ENCODE measurements at regions not wholly inside any gene's neighbourhood (a gene's known extent, or its start where the extent isn't known, plus 50 kb on each side); places are given as distances from the start of the nearest gene placed in this dataset.

DNA sequence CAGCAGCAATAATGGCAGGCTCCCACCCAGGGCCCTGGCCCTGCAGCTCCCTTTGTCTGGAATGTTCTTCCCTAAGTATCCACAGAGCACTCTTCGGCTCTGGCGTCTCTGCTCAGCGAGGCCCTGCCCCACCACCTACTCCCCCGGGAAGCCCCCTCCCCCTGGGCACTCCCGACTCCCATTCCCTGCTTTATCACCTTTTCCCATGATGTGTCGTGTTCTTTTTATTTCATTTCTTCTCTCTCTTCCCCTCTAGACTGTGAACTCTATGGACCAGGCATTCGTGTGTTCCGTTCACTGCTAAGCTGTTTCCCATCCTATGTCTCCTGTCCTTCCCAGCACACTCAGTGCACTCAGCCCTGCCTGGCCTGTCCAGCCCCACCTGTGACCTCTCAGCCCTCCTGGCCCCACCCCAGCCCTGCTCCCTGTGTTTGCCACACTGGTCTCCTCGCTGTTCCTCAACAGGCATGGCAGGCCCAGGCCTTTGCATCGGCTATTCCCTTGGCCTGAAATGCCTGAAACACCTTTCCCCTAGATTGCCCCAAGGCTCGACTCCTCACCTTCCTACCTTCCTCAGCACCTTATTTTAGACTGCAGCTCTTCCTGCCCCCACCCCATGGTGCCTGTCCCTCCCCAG is 107.4 kb downstream of the TPRA1 start:
- Mint-ChIP-seq H3K36me3 (no peaks in the 10 kb centered on the region), H3K27me3 (peaks cover 4% of the 10 kb centered on the region), H3K9me3 (no peaks in the 10 kb centered on the region), H3K4me3 (no peak overlapping the region), H3K4me1 (ENCODE audit: unreplicated experiment) (no peaks in the 10 kb centered on the region), H3K27ac (no peak overlapping the region)
- DNase-seq (ENCODE audit: extremely low spot score, unreplicated experiment) = peak; percentile 50
- TF ChIP-seq CTCF (conservative IDR thresholded peaks at IDR 0.05) = no peak

- no peaks in the 10 kb centered on the region for H3K27me3 Mint-ChIP-seq
- no peaks in the 10 kb centered on the region for H3K36me3 Mint-ChIP-seq
- H3K4me3 Mint-ChIP-seq = no peak overlapping the region
- no peaks in the 10 kb centered on the region for H3K4me1 Mint-ChIP-seq (ENCODE audit: unreplicated experiment)
- H3K9me3 Mint-ChIP-seq = no peaks in the 10 kb centered on the region
- H3K27ac Mint-ChIP-seq = no peak overlapping the region
- DNase-seq (ENCODE audit: extremely low spot score, unreplicated experiment) = peak; percentile 29
- TF ChIP-seq CTCF (conservative IDR thresholded peaks at IDR 0.05) = no peak
Measured at GRCh38 chr3:127482216-127483004, 108.1 kb downstream of the TPRA1 start.

DNA sequence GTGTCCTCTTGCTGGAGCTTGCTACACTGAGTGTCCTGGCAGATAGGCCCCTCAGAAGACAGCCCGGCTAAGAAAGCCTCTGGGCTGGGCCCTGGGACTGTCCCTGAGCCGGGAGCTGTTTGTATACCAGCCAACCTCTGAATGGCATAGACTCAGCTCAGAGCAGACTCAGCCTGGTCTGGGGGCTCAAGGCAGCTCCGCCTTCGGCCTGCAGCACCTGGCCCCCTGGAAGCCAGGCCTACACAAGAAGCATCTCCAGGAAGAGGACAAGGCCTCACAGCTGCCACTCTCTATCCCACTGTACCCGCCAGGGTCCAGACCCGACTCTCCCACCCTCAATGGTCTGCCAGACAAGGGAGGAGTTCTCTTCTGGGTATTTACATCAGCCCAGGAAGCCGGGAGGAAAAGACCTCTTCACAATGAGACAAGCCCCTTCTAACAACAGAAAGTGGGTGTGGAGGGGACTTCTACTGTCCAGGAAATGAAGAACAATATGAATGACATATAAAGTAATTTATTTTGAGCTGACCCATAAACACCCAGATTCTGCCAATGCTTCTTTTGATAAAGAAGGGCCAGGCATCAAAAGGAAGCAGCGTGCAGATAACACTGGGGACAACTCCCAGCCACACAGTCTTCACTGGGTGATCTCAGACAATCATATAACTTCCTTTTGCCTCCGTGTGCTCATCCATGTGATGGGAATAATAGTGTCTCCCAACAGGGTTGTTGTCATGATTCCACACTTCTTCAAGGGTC is 110.2 kb downstream of the TPRA1 start:
- Mint-ChIP-seq H3K9me3 (no peaks in the 10 kb centered on the region), H3K27me3 (no peaks in the 10 kb centered on the region), H3K4me3 (no peak overlapping the region), H3K4me1 (ENCODE audit: unreplicated experiment) (no peaks in the 10 kb centered on the region), H3K27ac (no peak overlapping the region), H3K36me3 (no peaks in the 10 kb centered on the region)
- TF ChIP-seq CTCF (conservative IDR thresholded peaks at IDR 0.05) = no peak
- DNase-seq (ENCODE audit: extremely low spot score, unreplicated experiment) = no peak

GRCh38 chr3:127479449-127479848 is 111.1 kb downstream of the TPRA1 start:
- Mint-ChIP-seq H3K27me3 (no peaks in the 10 kb centered on the region), H3K36me3 (no peaks in the 10 kb centered on the region), H3K9me3 (no peaks in the 10 kb centered on the region), H3K4me3 (no peak overlapping the region), H3K27ac (no peak overlapping the region), H3K4me1 (ENCODE audit: unreplicated experiment) (no peaks in the 10 kb centered on the region)
- no peak for TF ChIP-seq CTCF (conservative IDR thresholded peaks at IDR 0.05)
- DNase-seq (ENCODE audit: extremely low spot score, unreplicated experiment) = no peak

GRCh38 chr3:127478922-127479321 is 111.6 kb downstream of the TPRA1 start:
- Mint-ChIP-seq H3K27ac (no peak overlapping the region), H3K36me3 (no peaks in the 10 kb centered on the region), H3K4me3 (no peak overlapping the region), H3K4me1 (ENCODE audit: unreplicated experiment) (no peaks in the 10 kb centered on the region), H3K27me3 (no peaks in the 10 kb centered on the region), H3K9me3 (no peaks in the 10 kb centered on the region)
- TF ChIP-seq CTCF (conservative IDR thresholded peaks at IDR 0.05) = no peak
- no peak for DNase-seq (ENCODE audit: extremely low spot score, unreplicated experiment)
